B cell (primary cell): ENCODE measurements at regions not wholly inside any gene's neighbourhood (a gene's known extent, or its start where the extent isn't known, plus 50 kb on each side); places are given as distances from the start of the nearest gene placed in this dataset.

Source experiments
- ATAC-seq: fragments of 200-7000 bp; cut with Tn5 transposase; one replicate; pipeline ENCODE4 v1.10.0; 2021; ENCODE audit warnings: low read depth, mild to moderate bottlenecking, moderate number of reproducible peaks, moderate library complexity
- CTCF ChIA-PET: fragments of 350-600 bp; sonication (Branson Sonifier 250); formaldehyde crosslinking; loops from one replicate; lab custom pipeline; 2021; ENCODE audit warnings: antibody characterized with exemption, inconsistent platforms; lab: Charles Lee
- POLR2A ChIA-PET: fragments of 350-600 bp; sonication (Branson Sonifier 250); formaldehyde crosslinking; loops from one replicate; lab custom pipeline; 2021; ENCODE audit warnings: antibody characterized with exemption; lab: Charles Lee
- DNase-seq: peaks from one replicate; pipeline ENCODE4 v3.0.0; 2013
- H2AFZ ChIP-seq: 2 replicates; pipeline ENCODE4 v1.6.1; 2012; ENCODE audit warnings: mild to moderate bottlenecking, low read depth, low read length; ENCODE audit not compliant: insufficient read depth, poor library complexity, severe bottlenecking
- H3K27ac ChIP-seq, 2 donors: 1 replicate in 1 of 2; 2 replicates in 1 of 2; pipeline ENCODE4 v1.5.1; 2012 to 2013; ENCODE audit warnings: low read length in 2 of 2, mild to moderate bottlenecking in 2 of 2, moderate library complexity in 1 of 2
- H3K27me3 ChIP-seq, 4 experiments: fragments of 200-600 bp in 1 of 4; sonication (generic) in 1 of 4; replicated peaks in 1 of 4; 1 replicate in 2 of 4; 2 replicates in 2 of 4; pipeline versions ENCODE4 v1.6.1 to v1.7.0; 2013 to 2016; ENCODE audit warnings: low read length in 3 of 4, mild to moderate bottlenecking in 2 of 4, mixed read lengths in 1 of 4, moderate library complexity in 1 of 4; ENCODE audit not compliant: insufficient read depth in 4 of 4, control insufficient read depth in 3 of 4; ENCODE audit errors: control extremely low read depth in 1 of 4
- H3K36me3 ChIP-seq, 2 experiments: replicated peaks in 1 of 2; 1 replicate in 1 of 2; 2 replicates in 1 of 2; pipeline versions ENCODE4 v1.6.1 to v1.7.1; 2013; ENCODE audit warnings: low read length in 1 of 2; ENCODE audit not compliant: insufficient read depth in 2 of 2, control insufficient read depth in 1 of 2; ENCODE audit errors: control extremely low read depth in 1 of 2, extremely low read depth in 1 of 2
- H3K4me1 ChIP-seq, 2 donors: fragments of 200-600 bp in 1 of 2; sonication (generic) in 1 of 2; 1 replicate in 1 of 2; 2 replicates in 1 of 2; pipeline versions ENCODE4 v1.5.1 to v1.6.1; 2013 to 2017; ENCODE audit warnings: low read length in 2 of 2; ENCODE audit not compliant: control insufficient read depth in 2 of 2, insufficient read depth in 2 of 2
- H3K4me2 ChIP-seq: replicated peaks from 2 replicates; pipeline ENCODE3; 2012; ENCODE audit warnings: mild to moderate bottlenecking, low read depth, low read length; ENCODE audit not compliant: poor library complexity, severe bottlenecking
- H3K4me3 ChIP-seq, 5 experiments: fragments of 200-600 bp in 1 of 5; sonication (generic) in 1 of 5; 1 replicate in 3 of 5; 2 replicates in 2 of 5; pipeline versions ENCODE4 v1.5.1 to v1.7.0; 2011 to 2016; ENCODE audit warnings: low read length in 4 of 5, mild to moderate bottlenecking in 4 of 5, low read depth in 2 of 5, control low read depth in 1 of 5, moderate library complexity in 1 of 5; ENCODE audit not compliant: insufficient read depth in 1 of 5; ENCODE audit errors: control extremely low read depth in 1 of 5, extremely low read depth in 1 of 5
- H3K79me2 ChIP-seq: fragments of 200-600 bp; sonication (generic); one replicate; pipeline ENCODE4 v1.6.0; 2016; ENCODE audit warnings: low read length; ENCODE audit not compliant: control insufficient read depth, insufficient read depth
- H3K9ac ChIP-seq: fragments of 200-600 bp; sonication (generic); 2 replicates; pipeline ENCODE4 v1.6.1; 2017; ENCODE audit warnings: mild to moderate bottlenecking, low read length, moderate library complexity
- H3K9me3 ChIP-seq, 3 donors: one replicate each; pipeline versions ENCODE4 v1.6.1 to v1.7.1; 2013; ENCODE audit warnings: low read length in 2 of 3; ENCODE audit not compliant: control insufficient read depth in 2 of 3, insufficient read depth in 1 of 3; ENCODE audit errors: control extremely low read depth in 1 of 3
- H4K20me1 ChIP-seq: 2 replicates; pipeline ENCODE4 v1.6.0; 2012; ENCODE audit warnings: mild to moderate bottlenecking, low read length; ENCODE audit not compliant: insufficient read depth, control insufficient read depth, poor library complexity, severe bottlenecking
- H3K27ac Mint-ChIP-seq: one replicate; pipeline ENCODE4 v1.8.0; 2021; ENCODE audit warnings: mixed read lengths
- H3K27me3 Mint-ChIP-seq: one replicate; pipeline ENCODE4 v1.8.0; 2021; ENCODE audit warnings: mixed read lengths
- H3K4me1 Mint-ChIP-seq: one replicate; pipeline ENCODE4 v1.8.0; 2021; ENCODE audit warnings: mixed read lengths
- H3K4me3 Mint-ChIP-seq: one replicate; pipeline ENCODE4 v1.8.0; 2021; ENCODE audit warnings: mixed read lengths
- H3K9me3 Mint-ChIP-seq: one replicate; pipeline ENCODE4 v1.8.0; 2022; ENCODE audit warnings: mixed read lengths; ENCODE audit not compliant: insufficient read depth
- EZH2 ChIP-seq: IDR thresholded peaks from 2 replicates; pipeline ENCODE4 v1.6.1; 2012; ENCODE audit warnings: borderline replicate concordance, low read depth, mild to moderate bottlenecking, moderate library complexity, low read length; ENCODE audit not compliant: insufficient read depth, poor library complexity, severe bottlenecking
- WGBS: methylation state at CpG from one replicate; pipeline ENCODE4 v1.1.5; 2013; ENCODE audit warnings: missing lambda C conversion rate; ENCODE audit not compliant: insufficient coverage; 5-methylcytosine and 5-hydroxymethylcytosine counted together
- intact Hi-C: fragments of 100-400 bp; cut with micrococcal nuclease; formaldehyde crosslinking; loops from one replicate; pipeline ENCODE4 v1.10.0; 2022
- TF ChIP-seq, protein P1 (sequence below): fragments of 200-600 bp; IDR thresholded peaks from one replicate; pipeline ENCODE4 v1.8.0; 2022; ENCODE audit warnings: antibody characterized with exemption, mild to moderate bottlenecking

- intact Hi-C loops = no loop called here
- CTCF ChIA-PET = no interaction called here
Observed at GRCh38 chr3:80192936-80193335, 425.1 kb upstream of the ROBO1 start.

GRCh38 chr3:80190051-80190450 lies 422.3 kb upstream of the ROBO1 start:
- no peak overlapping the region for H3K4me3 Mint-ChIP-seq
- H3K4me1 ChIP-seq = no peaks in the 10 kb centered on the region
- WGBS = no CpG with 5 or more reads among the region's 3 CpGs
- no peaks in the 10 kb centered on the region for H3K79me2 ChIP-seq
- H3K9me3 ChIP-seq = peaks cover 0 to 2% (median 0%) of the 10 kb centered on the region in 3 donors
- H4K20me1 ChIP-seq = no peaks in the 10 kb centered on the region
- CTCF ChIA-PET = no interaction called here
- TF ChIP-seq EZH2 = no peak
- TF ChIP-seq, protein P1, sequence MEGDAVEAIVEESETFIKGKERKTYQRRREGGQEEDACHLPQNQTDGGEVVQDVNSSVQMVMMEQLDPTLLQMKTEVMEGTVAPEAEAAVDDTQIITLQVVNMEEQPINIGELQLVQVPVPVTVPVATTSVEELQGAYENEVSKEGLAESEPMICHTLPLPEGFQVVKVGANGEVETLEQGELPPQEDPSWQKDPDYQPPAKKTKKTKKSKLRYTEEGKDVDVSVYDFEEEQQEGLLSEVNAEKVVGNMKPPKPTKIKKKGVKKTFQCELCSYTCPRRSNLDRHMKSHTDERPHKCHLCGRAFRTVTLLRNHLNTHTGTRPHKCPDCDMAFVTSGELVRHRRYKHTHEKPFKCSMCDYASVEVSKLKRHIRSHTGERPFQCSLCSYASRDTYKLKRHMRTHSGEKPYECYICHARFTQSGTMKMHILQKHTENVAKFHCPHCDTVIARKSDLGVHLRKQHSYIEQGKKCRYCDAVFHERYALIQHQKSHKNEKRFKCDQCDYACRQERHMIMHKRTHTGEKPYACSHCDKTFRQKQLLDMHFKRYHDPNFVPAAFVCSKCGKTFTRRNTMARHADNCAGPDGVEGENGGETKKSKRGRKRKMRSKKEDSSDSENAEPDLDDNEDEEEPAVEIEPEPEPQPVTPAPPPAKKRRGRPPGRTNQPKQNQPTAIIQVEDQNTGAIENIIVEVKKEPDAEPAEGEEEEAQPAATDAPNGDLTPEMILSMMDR = no peak
- no peaks in the 10 kb centered on the region for H3K36me3 ChIP-seq
- H3K9me3 Mint-ChIP-seq = peaks cover 13% of the 10 kb centered on the region
- no peak overlapping the region for H2AFZ ChIP-seq
- no peak overlapping the region for H3K27ac Mint-ChIP-seq
- H3K27ac ChIP-seq = no peak overlapping the region
- H3K4me3 ChIP-seq = no peak overlapping the region
- POLR2A ChIA-PET = no interaction called here
- H3K27me3 ChIP-seq = no peaks in the 10 kb centered on the region
- no peaks in the 10 kb centered on the region for H3K4me1 Mint-ChIP-seq
- H3K4me2 ChIP-seq = no peak overlapping the region
- H3K9ac ChIP-seq = no peak overlapping the region
- DNase-seq = no peak
- intact Hi-C loops = no loop called here
- ATAC-seq = no peak
- H3K27me3 Mint-ChIP-seq = no peaks in the 10 kb centered on the region

More at GRCh38 chr3:80192936-80193335, 425.1 kb upstream of the ROBO1 start:
- Histone ChIP-seq H3K9ac (no peak overlapping the region), H3K27ac (no peak overlapping the region), H3K4me1 (no peaks in the 10 kb centered on the region), H3K4me3 (no peak overlapping the region), H3K4me2 (no peak overlapping the region), H3K36me3 (no peaks in the 10 kb centered on the region), H3K27me3 (no peaks in the 10 kb centered on the region), H3K79me2 (no peaks in the 10 kb centered on the region), H3K9me3 (peaks cover 0 to 2% (median 0%) of the 10 kb centered on the region in 3 donors), H4K20me1 (no peaks in the 10 kb centered on the region), H2AFZ (no peak overlapping the region)
- Mint-ChIP-seq H3K4me1 (no peaks in the 10 kb centered on the region), H3K27me3 (no peaks in the 10 kb centered on the region), H3K4me3 (no peak overlapping the region), H3K27ac (no peak overlapping the region), H3K9me3 (peaks cover 15% of the 10 kb centered on the region)
- DNase-seq (no peak), ATAC-seq (no peak)
- TF ChIP-seq, protein P1 = no peak
- no peak for TF ChIP-seq EZH2
- no CpG with 5 or more reads among the region's 3 CpGs for WGBS
- POLR2A ChIA-PET = no interaction called here
